GM23338 (cell line): ENCODE measurements at regions not wholly inside any gene's neighbourhood (a gene's known extent, or its start where the extent isn't known, plus 50 kb on each side); places are given as distances from the start of the nearest gene placed in this dataset.
"Not testable (repeated sequence)": the region's sequence is repeated elsewhere in the genome, so short reads cannot be mapped to it uniquely, and the experiment has no call there.

Experiments
- ATAC-seq: fragments of 200-7000 bp; cut with Tn5 transposase; 3 replicates; pipeline ENCODE4 v1.9.1; 2020
- DNase-seq: peaks from one replicate; pipeline ENCODE4 v3.0.0-alpha.2; 2015; ENCODE audit warnings: low spot score
- H2AFZ ChIP-seq: fragments of 200-600 bp; sonication (generic); 2 replicates; pipeline ENCODE4 v1.8.0; 2016; ENCODE audit warnings: antibody characterized with exemption, mild to moderate bottlenecking, moderate library complexity
- H3F3A ChIP-seq: fragments of 200-600 bp; sonication (generic); replicated peaks from 2 replicates; pipeline ENCODE4 v1.8.0; 2017; ENCODE audit warnings: antibody characterized with exemption, mixed run types, low read depth
- H3K27ac ChIP-seq: fragments of 200-600 bp; sonication (generic); 2 replicates; pipeline ENCODE4 v1.6.1; 2016; ENCODE audit warnings: low read depth
- H3K27me3 ChIP-seq: fragments of 200-600 bp; sonication (generic); 2 replicates; pipeline ENCODE4 v1.8.0; 2016; ENCODE audit warnings: mild to moderate bottlenecking, mixed run types, moderate library complexity; ENCODE audit not compliant: insufficient read depth
- H3K36me3 ChIP-seq: fragments of 200-600 bp; sonication (generic); 2 replicates; pipeline ENCODE4 v1.8.0; 2016; ENCODE audit warnings: mild to moderate bottlenecking; ENCODE audit not compliant: insufficient read depth
- H3K4me1 ChIP-seq: fragments of 200-600 bp; sonication (generic); 2 replicates; pipeline ENCODE4 v1.8.0; 2016; ENCODE audit warnings: mild to moderate bottlenecking, moderate library complexity; ENCODE audit not compliant: insufficient read depth
- H3K4me2 ChIP-seq: fragments of 200-600 bp; sonication (generic); 2 replicates; pipeline ENCODE4 v1.7.1; 2017; ENCODE audit warnings: mixed run types
- H3K4me3 ChIP-seq: fragments of 200-600 bp; sonication (generic); 2 replicates; pipeline ENCODE4 v1.6.1; 2016; ENCODE audit warnings: mixed run types
- H3K79me2 ChIP-seq: fragments of 200-600 bp; sonication (generic); replicated peaks from 2 replicates; pipeline ENCODE4 v1.8.0; 2017; ENCODE audit warnings: mild to moderate bottlenecking; ENCODE audit not compliant: insufficient read depth
- H3K9me2 ChIP-seq: fragments of 200-600 bp; sonication (generic); 2 replicates; pipeline ENCODE4 v1.8.0; 2017; ENCODE audit not compliant: insufficient read depth
- H4K20me1 ChIP-seq: fragments of 200-600 bp; sonication (generic); replicated peaks from 2 replicates; pipeline ENCODE4 v1.8.0; 2017; ENCODE audit warnings: mild to moderate bottlenecking; ENCODE audit not compliant: insufficient read depth
- H3K27ac Mint-ChIP-seq: 2 replicates; pipeline ENCODE4 v1.8.0; 2020; ENCODE audit warnings: inconsistent platforms, mild to moderate bottlenecking, moderate library complexity, mixed read lengths
- H3K27me3 Mint-ChIP-seq: 3 replicates; pipeline ENCODE4 v1.8.0; 2022; ENCODE audit warnings: low read depth, mild to moderate bottlenecking, moderate library complexity, mixed read lengths, inconsistent platforms; ENCODE audit not compliant: insufficient read depth, poor library complexity
- H3K36me3 Mint-ChIP-seq: 3 replicates; pipeline ENCODE4 v1.8.0; 2021; ENCODE audit warnings: low read depth, mild to moderate bottlenecking, inconsistent platforms, moderate library complexity, mixed read lengths
- H3K4me1 Mint-ChIP-seq: 3 replicates; pipeline ENCODE4 v1.8.0; 2020; ENCODE audit warnings: mild to moderate bottlenecking, inconsistent platforms, mixed read lengths
- H3K4me3 Mint-ChIP-seq: 3 replicates; pipeline ENCODE4 v1.8.0; 2021; ENCODE audit warnings: moderate library complexity, mild to moderate bottlenecking, inconsistent platforms, mixed read lengths
- H3K9me3 Mint-ChIP-seq: 3 replicates; pipeline ENCODE4 v1.8.0; 2020; ENCODE audit warnings: moderate library complexity, mild to moderate bottlenecking, inconsistent platforms, mixed read lengths
- CREB1 ChIP-seq: fragments of 250-450 bp; sonication (Bioruptor Pico); IDR thresholded peaks from 2 replicates; pipeline ENCODE4 v1.5.0; 2020; ENCODE audit warnings: low read depth, mild to moderate bottlenecking, moderate library complexity
- CTCF ChIP-seq, 2 experiments: fragments of 200-600 bp in 1 of 2; sonication (generic) in 1 of 2; conservative IDR thresholded peaks; 2 replicates each; pipeline versions ENCODE4 v1.5.1 to v1.6.1; 2016 to 2017; ENCODE audit warnings: antibody characterized with exemption in 2 of 2, low read depth in 2 of 2, mild to moderate bottlenecking in 2 of 2, moderate library complexity in 1 of 2
- ETS1 ChIP-seq: IDR thresholded peaks from 2 replicates; pipeline ENCODE4 v1.6.1; 2016; ENCODE audit warnings: antibody characterized with exemption
- EZH2phosphoT487 ChIP-seq: fragments of 200-600 bp; sonication (generic); IDR thresholded peaks from one replicate; pipeline ENCODE4 v1.8.1; 2018; ENCODE audit warnings: antibody characterized with exemption; ENCODE audit not compliant: unreplicated experiment
- NANOG ChIP-seq: IDR thresholded peaks from 2 replicates; pipeline ENCODE4 v1.6.1; 2016; ENCODE audit warnings: antibody characterized with exemption, borderline replicate concordance
- STAT1 ChIP-seq: IDR thresholded peaks from one replicate; pipeline ENCODE4 v1.6.1; 2016; ENCODE audit warnings: antibody characterized with exemption; ENCODE audit not compliant: unreplicated experiment
- ZNF114 ChIP-seq: fragments of 250-450 bp; sonication (Bioruptor Pico); IDR thresholded peaks from 2 replicates; pipeline ENCODE4 v1.5.0; 2020; ENCODE audit warnings: mild to moderate bottlenecking, moderate library complexity
- ZNF331 ChIP-seq: fragments of 250-450 bp; sonication (Bioruptor Pico); IDR thresholded peaks from 2 replicates; pipeline ENCODE4 v1.5.0; 2020; ENCODE audit warnings: low read depth, mild to moderate bottlenecking, moderate library complexity
- TF ChIP-seq, protein P1 (sequence below): IDR thresholded peaks from one replicate; pipeline ENCODE4 v1.6.1; 2018; ENCODE audit warnings: antibody characterized with exemption; ENCODE audit not compliant: unreplicated experiment
- TF ChIP-seq, protein P2 (sequence below): fragments of 250-450 bp; sonication (Bioruptor Pico); IDR thresholded peaks from 2 replicates; pipeline ENCODE4 v1.5.0; 2020; ENCODE audit warnings: mild to moderate bottlenecking, moderate library complexity

GRCh38 chr6:66173587-66173986 lies 466.6 kb upstream of the EYS start:
- Histone ChIP-seq H3F3A (no peaks in the 10 kb centered on the region), H2AFZ (no peak overlapping the region), H3K79me2 (no peaks in the 10 kb centered on the region), H3K4me2 (no peak overlapping the region), H4K20me1 (no peaks in the 10 kb centered on the region), H3K27ac (no peak overlapping the region), H3K4me3 (no peak overlapping the region), H3K4me1 (no peaks in the 10 kb centered on the region), H3K9me2 (no peaks in the 10 kb centered on the region), H3K36me3 (peaks cover 6% of the 10 kb centered on the region; the same call in 1 of the 2 replicates), H3K27me3 (no peaks in the 10 kb centered on the region)
- Mint-ChIP-seq H3K9me3 (peaks cover 62% of the 10 kb centered on the region), H3K4me3 (no peak overlapping the region), H3K36me3 (peaks cover 34% of the 10 kb centered on the region), H3K27ac (no peak overlapping the region), H3K4me1 (no peaks in the 10 kb centered on the region), H3K27me3 (peaks cover 2% of the 10 kb centered on the region)
- ATAC-seq, result no peak
- TF ChIP-seq EZH2phosphoT487 (no peak), ETS1 (no peak), NANOG (no peak), ZNF114 (no peak), CTCF (conservative IDR thresholded peaks at IDR 0.05; ENCODE audit: low read depth in 2 of 2) (no peak), STAT1 (no peak), ZNF331 (CRISPR knock-in tag) (no peak), CREB1 (no peak)
- TF ChIP-seq, protein P1, sequence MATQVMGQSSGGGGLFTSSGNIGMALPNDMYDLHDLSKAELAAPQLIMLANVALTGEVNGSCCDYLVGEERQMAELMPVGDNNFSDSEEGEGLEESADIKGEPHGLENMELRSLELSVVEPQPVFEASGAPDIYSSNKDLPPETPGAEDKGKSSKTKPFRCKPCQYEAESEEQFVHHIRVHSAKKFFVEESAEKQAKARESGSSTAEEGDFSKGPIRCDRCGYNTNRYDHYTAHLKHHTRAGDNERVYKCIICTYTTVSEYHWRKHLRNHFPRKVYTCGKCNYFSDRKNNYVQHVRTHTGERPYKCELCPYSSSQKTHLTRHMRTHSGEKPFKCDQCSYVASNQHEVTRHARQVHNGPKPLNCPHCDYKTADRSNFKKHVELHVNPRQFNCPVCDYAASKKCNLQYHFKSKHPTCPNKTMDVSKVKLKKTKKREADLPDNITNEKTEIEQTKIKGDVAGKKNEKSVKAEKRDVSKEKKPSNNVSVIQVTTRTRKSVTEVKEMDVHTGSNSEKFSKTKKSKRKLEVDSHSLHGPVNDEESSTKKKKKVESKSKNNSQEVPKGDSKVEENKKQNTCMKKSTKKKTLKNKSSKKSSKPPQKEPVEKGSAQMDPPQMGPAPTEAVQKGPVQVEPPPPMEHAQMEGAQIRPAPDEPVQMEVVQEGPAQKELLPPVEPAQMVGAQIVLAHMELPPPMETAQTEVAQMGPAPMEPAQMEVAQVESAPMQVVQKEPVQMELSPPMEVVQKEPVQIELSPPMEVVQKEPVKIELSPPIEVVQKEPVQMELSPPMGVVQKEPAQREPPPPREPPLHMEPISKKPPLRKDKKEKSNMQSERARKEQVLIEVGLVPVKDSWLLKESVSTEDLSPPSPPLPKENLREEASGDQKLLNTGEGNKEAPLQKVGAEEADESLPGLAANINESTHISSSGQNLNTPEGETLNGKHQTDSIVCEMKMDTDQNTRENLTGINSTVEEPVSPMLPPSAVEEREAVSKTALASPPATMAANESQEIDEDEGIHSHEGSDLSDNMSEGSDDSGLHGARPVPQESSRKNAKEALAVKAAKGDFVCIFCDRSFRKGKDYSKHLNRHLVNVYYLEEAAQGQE, result no peak
- TF ChIP-seq, protein P2, sequence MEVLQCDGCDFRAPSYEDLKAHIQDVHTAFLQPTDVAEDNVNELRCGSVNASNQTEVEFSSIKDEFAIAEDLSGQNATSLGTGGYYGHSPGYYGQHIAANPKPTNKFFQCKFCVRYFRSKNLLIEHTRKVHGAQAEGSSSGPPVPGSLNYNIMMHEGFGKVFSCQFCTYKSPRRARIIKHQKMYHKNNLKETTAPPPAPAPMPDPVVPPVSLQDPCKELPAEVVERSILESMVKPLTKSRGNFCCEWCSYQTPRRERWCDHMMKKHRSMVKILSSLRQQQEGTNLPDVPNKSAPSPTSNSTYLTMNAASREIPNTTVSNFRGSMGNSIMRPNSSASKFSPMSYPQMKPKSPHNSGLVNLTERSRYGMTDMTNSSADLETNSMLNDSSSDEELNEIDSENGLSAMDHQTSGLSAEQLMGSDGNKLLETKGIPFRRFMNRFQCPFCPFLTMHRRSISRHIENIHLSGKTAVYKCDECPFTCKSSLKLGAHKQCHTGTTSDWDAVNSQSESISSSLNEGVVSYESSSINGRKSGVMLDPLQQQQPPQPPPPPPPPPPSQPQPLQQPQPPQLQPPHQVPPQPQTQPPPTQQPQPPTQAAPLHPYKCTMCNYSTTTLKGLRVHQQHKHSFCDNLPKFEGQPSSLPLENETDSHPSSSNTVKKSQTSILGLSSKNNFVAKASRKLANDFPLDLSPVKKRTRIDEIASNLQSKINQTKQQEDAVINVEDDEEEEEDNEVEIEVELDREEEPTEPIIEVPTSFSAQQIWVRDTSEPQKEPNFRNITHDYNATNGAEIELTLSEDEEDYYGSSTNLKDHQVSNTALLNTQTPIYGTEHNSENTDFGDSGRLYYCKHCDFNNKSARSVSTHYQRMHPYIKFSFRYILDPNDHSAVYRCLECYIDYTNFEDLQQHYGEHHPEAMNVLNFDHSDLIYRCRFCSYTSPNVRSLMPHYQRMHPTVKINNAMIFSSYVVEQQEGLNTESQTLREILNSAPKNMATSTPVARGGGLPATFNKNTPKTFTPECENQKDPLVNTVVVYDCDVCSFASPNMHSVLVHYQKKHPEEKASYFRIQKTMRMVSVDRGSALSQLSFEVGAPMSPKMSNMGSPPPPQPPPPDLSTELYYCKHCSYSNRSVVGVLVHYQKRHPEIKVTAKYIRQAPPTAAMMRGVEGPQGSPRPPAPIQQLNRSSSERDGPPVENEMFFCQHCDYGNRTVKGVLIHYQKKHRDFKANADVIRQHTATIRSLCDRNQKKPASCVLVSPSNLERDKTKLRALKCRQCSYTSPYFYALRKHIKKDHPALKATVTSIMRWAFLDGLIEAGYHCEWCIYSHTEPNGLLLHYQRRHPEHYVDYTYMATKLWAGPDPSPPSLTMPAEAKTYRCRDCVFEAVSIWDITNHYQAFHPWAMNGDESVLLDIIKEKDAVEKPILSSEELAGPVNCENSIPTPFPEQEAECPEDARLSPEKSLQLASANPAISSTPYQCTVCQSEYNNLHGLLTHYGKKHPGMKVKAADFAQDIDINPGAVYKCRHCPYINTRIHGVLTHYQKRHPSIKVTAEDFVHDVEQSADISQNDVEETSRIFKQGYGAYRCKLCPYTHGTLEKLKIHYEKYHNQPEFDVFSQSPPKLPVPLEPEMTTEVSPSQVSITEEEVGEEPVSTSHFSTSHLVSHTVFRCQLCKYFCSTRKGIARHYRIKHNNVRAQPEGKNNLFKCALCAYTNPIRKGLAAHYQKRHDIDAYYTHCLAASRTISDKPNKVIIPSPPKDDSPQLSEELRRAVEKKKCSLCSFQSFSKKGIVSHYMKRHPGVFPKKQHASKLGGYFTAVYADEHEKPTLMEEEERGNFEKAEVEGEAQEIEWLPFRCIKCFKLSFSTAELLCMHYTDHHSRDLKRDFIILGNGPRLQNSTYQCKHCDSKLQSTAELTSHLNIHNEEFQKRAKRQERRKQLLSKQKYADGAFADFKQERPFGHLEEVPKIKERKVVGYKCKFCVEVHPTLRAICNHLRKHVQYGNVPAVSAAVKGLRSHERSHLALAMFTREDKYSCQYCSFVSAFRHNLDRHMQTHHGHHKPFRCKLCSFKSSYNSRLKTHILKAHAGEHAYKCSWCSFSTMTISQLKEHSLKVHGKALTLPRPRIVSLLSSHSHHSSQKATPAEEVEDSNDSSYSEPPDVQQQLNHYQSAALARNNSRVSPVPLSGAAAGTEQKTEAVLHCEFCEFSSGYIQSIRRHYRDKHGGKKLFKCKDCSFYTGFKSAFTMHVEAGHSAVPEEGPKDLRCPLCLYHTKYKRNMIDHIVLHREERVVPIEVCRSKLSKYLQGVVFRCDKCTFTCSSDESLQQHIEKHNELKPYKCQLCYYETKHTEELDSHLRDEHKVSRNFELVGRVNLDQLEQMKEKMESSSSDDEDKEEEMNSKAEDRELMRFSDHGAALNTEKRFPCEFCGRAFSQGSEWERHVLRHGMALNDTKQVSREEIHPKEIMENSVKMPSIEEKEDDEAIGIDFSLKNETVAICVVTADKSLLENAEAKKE (CRISPR knock-in tag), result no peak
- DNase-seq, result peak; percentile 7

GRCh38 chr6:66166713-66167112 lies 459.7 kb upstream of the EYS start:
- not testable (repeated sequence) for DNase-seq, H3K27ac Mint-ChIP-seq, H3K4me1 Mint-ChIP-seq, H3K9me2 ChIP-seq, H3K4me2 ChIP-seq, H3K4me3 ChIP-seq, H3K27ac ChIP-seq, H3K27me3 Mint-ChIP-seq, H3K4me3 Mint-ChIP-seq, H3K27me3 ChIP-seq, ATAC-seq, H3F3A ChIP-seq, H3K4me1 ChIP-seq, H3K36me3 ChIP-seq, H2AFZ ChIP-seq, H4K20me1 ChIP-seq, H3K79me2 ChIP-seq
- Mint-ChIP-seq H3K9me3 (peaks cover 94% of the 10 kb centered on the region), H3K36me3 (peaks cover 49% of the 10 kb centered on the region)
